ENCODE measurements at regions not wholly inside any gene's neighbourhood (a gene's known extent, or its start where the extent isn't known, plus 50 kb on each side); places are given as distances from the start of the nearest gene placed in this dataset.

GRCh38 chr10:131477457-131478121 is 166.1 kb upstream of the TCERG1L start:
- no peak for TF ChIP-seq CTCF (IDR thresholded peaks at IDR 0.05)
- TF ChIP-seq POLR2A (IDR thresholded peaks at IDR 0.05): no peak
- no peaks in the 10 kb centered on the region for H3K4me1 ChIP-seq
- H3K4me3 ChIP-seq: no peak overlapping the region
- H3K27me3 ChIP-seq: no peaks in the 10 kb centered on the region
- H3K36me3 ChIP-seq: no peaks in the 10 kb centered on the region
- no peak overlapping the region for H3K27ac ChIP-seq
- peaks cover 0 to 4% (median 0%) of the 10 kb centered on the region in 4 donors for H3K9me3 ChIP-seq
- DNase-seq: no peak

- Histone ChIP-seq H3K27me3 (no peaks in the 10 kb centered on the region), H3K4me1 (no peaks in the 10 kb centered on the region), H3K4me3 (no peak overlapping the region), H3K27ac (no peak overlapping the region), H3K36me3 (no peaks in the 10 kb centered on the region), H3K9me3 (peaks cover 0 to 4% (median 0%) of the 10 kb centered on the region in 4 donors)
- DNase-seq: no peak
- TF ChIP-seq POLR2A (IDR thresholded peaks at IDR 0.05) (no peak), CTCF (IDR thresholded peaks at IDR 0.05) (no peak)
Observed at GRCh38 chr10:131478377-131478989, 167.0 kb upstream of the TCERG1L start.

GRCh38 chr10:131480066-131480465 is 168.5 kb upstream of the TCERG1L start:
- no peak overlapping the region for H3K4me3 ChIP-seq
- H3K9me3 ChIP-seq: no peaks in the 10 kb centered on the region
- no peak overlapping the region for H3K27ac ChIP-seq
- DNase-seq: no peak
- TF ChIP-seq POLR2A (IDR thresholded peaks at IDR 0.05) (no peak), CTCF (IDR thresholded peaks at IDR 0.05) (no peak)
- no peaks in the 10 kb centered on the region for H3K4me1 ChIP-seq
- H3K27me3 ChIP-seq: no peaks in the 10 kb centered on the region
- no peaks in the 10 kb centered on the region for H3K36me3 ChIP-seq

- no peak overlapping the region for H3K27ac ChIP-seq
- H3K36me3 ChIP-seq: no peaks in the 10 kb centered on the region
- no peaks in the 10 kb centered on the region for H3K9me3 ChIP-seq
- H3K4me1 ChIP-seq: no peaks in the 10 kb centered on the region
- H3K27me3 ChIP-seq: no peaks in the 10 kb centered on the region
- DNase-seq: no peak
- no peak overlapping the region for H3K4me3 ChIP-seq
- TF ChIP-seq CTCF (IDR thresholded peaks at IDR 0.05) (no peak), POLR2A (IDR thresholded peaks at IDR 0.05) (no peak)
Observed at GRCh38 chr10:131480861-131481260, 169.3 kb upstream of the TCERG1L start.

- H3K9me3 ChIP-seq: no peaks in the 10 kb centered on the region
- H3K27ac ChIP-seq: no peak overlapping the region
- H3K27me3 ChIP-seq: no peaks in the 10 kb centered on the region
- no peaks in the 10 kb centered on the region for H3K36me3 ChIP-seq
- TF ChIP-seq CTCF (IDR thresholded peaks at IDR 0.05) (no peak), POLR2A (IDR thresholded peaks at IDR 0.05) (no peak)
- no peak for DNase-seq
- H3K4me3 ChIP-seq: no peak overlapping the region
- H3K4me1 ChIP-seq: no peaks in the 10 kb centered on the region
Observed at GRCh38 chr10:131485732-131486131, 174.2 kb upstream of the TCERG1L start.

All from Peyer's patch (tissue), 4 donors.